ENCODE measurements at regions not wholly inside any gene's neighbourhood (a gene's known extent, or its start where the extent isn't known, plus 50 kb on each side); places are given as distances from the start of the nearest gene placed in this dataset.

DNA sequence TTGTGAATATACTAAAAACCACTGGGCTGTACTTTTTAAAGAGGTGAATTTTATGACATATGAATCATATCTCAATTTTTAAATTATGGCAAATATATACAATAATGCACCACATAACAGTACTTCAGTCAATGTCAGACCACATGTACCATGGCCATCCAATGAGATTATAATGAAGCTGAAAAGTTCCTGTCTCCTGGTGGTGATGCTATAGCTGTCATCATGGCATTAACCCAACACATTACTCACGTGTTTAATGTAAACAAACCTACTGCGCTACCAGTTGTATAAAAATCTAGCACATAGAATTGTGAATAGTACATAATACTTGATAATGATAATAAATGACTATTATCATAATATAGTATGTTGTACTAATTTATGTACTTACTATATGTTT is 77.6 kb upstream of the ID2 start:
- H3K27me3 ChIP-seq, result no peaks in the 10 kb centered on the region
- H3K4me1 ChIP-seq, result no peaks in the 10 kb centered on the region
- ATAC-seq (no peak), DNase-seq (no peak)
- H3K9me3 ChIP-seq, result no peaks in the 10 kb centered on the region
- H3K36me3 ChIP-seq, result no peaks in the 10 kb centered on the region
- in situ Hi-C loops (cut with MboI; ENCODE audit: low sequenced_read_pairs in 4 of 4), result no loop called here
- no peak overlapping the region for H3K4me3 ChIP-seq
- TF ChIP-seq CTCF (IDR thresholded peaks at IDR 0.05 in 4 of 5, conservative IDR thresholded peaks at IDR 0.05 in 1 of 5), result no peak
- no peak for TF ChIP-seq POLR2A (IDR thresholded peaks at IDR 0.05)
- intact Hi-C loops (cut with DNase I; ENCODE audit: low total_unique reads), result no loop called here
- no peak overlapping the region for H3K27ac ChIP-seq

DNA sequence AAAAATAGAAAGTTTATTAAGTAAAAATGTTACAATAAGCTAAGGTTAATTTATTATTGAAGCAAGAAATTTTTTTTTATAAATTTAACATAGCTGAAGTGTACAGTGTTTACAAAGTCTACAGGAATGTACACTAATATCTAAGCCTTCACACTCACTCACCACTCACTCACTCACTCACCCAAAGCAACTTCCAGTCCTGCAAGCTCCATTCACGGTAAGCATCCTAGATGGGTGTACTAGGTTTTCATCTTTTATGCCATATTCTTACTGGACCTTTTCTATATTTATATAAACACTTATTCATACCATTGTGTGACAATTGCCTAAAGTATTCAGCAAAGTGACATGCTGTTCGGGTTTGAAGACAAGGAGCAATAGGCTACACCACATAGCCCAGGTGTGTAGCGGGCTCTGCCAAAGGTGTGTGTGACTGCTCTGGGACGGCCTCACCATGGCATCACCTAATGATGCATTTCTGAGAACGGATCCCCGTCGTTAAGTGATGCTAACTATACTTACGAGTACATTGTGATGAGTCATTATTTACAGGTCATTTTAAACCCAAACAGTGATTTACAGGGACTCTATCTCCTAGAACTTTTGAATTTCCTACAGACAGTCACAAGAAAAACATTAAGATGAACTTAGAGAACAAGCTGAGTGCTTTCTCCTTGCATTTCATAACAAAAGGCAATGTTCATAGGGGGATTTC is 76.3 kb upstream of the ID2 start:
- Histone ChIP-seq H3K4me3 (no peak overlapping the region), H3K36me3 (no peaks in the 10 kb centered on the region), H3K27me3 (no peaks in the 10 kb centered on the region), H3K4me1 (no peaks in the 10 kb centered on the region), H3K27ac (no peak overlapping the region), H3K9me3 (no peaks in the 10 kb centered on the region)
- in situ Hi-C loops (cut with MboI; ENCODE audit: low sequenced_read_pairs in 4 of 4), result no loop called here
- no peak for TF ChIP-seq POLR2A (IDR thresholded peaks at IDR 0.05)
- TF ChIP-seq CTCF (IDR thresholded peaks at IDR 0.05 in 4 of 5, conservative IDR thresholded peaks at IDR 0.05 in 1 of 5), result no peak
- intact Hi-C loops (cut with DNase I; ENCODE audit: low total_unique reads), result no loop called here
- no peak for DNase-seq
- ATAC-seq, result no peak

GRCh38 chr2:8606226-8606625 is 75.6 kb upstream of the ID2 start:
- DNase-seq (no peak), ATAC-seq (no peak)
- intact Hi-C loops (cut with DNase I; ENCODE audit: low total_unique reads) (no loop called here), in situ Hi-C loops (cut with MboI; ENCODE audit: low sequenced_read_pairs in 4 of 4) (no loop called here)
- no peaks in the 10 kb centered on the region for H3K36me3 ChIP-seq
- no peak overlapping the region for H3K27ac ChIP-seq
- no peaks in the 10 kb centered on the region for H3K9me3 ChIP-seq
- no peak overlapping the region for H3K4me3 ChIP-seq
- H3K27me3 ChIP-seq, result no peaks in the 10 kb centered on the region
- H3K4me1 ChIP-seq, result no peaks in the 10 kb centered on the region
- TF ChIP-seq POLR2A (IDR thresholded peaks at IDR 0.05) (no peak), CTCF (IDR thresholded peaks at IDR 0.05 in 4 of 5, conservative IDR thresholded peaks at IDR 0.05 in 1 of 5) (no peak)

- DNase-seq (no peak), ATAC-seq (no peak)
- Histone ChIP-seq H3K4me1 (no peaks in the 10 kb centered on the region), H3K27me3 (no peaks in the 10 kb centered on the region), H3K36me3 (no peaks in the 10 kb centered on the region), H3K4me3 (no peak overlapping the region), H3K9me3 (no peaks in the 10 kb centered on the region), H3K27ac (no peak overlapping the region)
- intact Hi-C loops (cut with DNase I; ENCODE audit: low total_unique reads) (no loop called here), in situ Hi-C loops (cut with MboI; ENCODE audit: low sequenced_read_pairs in 4 of 4) (no loop called here)
- TF ChIP-seq CTCF (IDR thresholded peaks at IDR 0.05 in 4 of 5, conservative IDR thresholded peaks at IDR 0.05 in 1 of 5) (no peak), POLR2A (IDR thresholded peaks at IDR 0.05) (no peak)
Observed at GRCh38 chr2:8606649-8607550, 75.0 kb upstream of the ID2 start.
